ENCODE measurements at regions not wholly inside any gene's neighbourhood (a gene's known extent, or its start where the extent isn't known, plus 50 kb on each side); places are given as distances from the start of the nearest gene placed in this dataset.

GRCh38 chr6:66865771-66866170 is 1158.7 kb upstream of the EYS start:
- H3K27ac Mint-ChIP-seq = no peak overlapping the region
- H3K27me3 Mint-ChIP-seq = no peaks in the 10 kb centered on the region
- intact Hi-C loops (cut with micrococcal nuclease) = no loop called here
- H3K4me3 Mint-ChIP-seq = no peak overlapping the region
- no peaks in the 10 kb centered on the region for H3K4me1 Mint-ChIP-seq (ENCODE audit: low read depth)
- H3K9me3 Mint-ChIP-seq = peaks cover 23% of the 10 kb centered on the region
- H3K36me3 Mint-ChIP-seq (ENCODE audit: low read depth) = no peaks in the 10 kb centered on the region

DNA sequence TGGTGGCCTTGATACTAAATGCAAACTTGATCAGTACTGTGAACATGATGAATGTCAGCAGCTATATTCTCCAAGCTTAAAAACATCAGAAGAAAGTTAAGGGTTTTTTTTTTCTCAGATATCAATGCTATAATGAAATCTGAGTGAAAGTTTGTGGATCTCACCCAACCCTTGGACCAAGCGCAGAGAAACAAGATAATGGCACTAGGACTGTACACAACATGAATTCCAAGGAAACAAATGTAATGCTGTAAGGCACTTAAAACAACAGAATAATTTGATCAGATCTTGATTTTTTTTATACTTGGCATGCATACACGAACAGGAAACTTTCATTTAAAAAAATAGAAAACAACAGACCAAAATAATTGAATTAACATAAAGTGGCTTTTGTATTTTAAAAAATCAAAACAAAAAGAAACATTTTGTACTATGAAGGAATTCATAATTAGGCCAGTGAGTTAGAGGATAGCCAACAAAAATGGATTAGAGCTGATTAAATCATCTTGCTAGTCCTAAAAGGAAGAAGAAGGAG is 1154.0 kb upstream of the EYS start:
- no peaks in the 10 kb centered on the region for H3K27me3 Mint-ChIP-seq
- no peak overlapping the region for H3K27ac Mint-ChIP-seq
- intact Hi-C loops (cut with micrococcal nuclease) = no loop called here
- no peaks in the 10 kb centered on the region for H3K36me3 Mint-ChIP-seq (ENCODE audit: low read depth)
- H3K4me3 Mint-ChIP-seq = no peak overlapping the region
- no peaks in the 10 kb centered on the region for H3K4me1 Mint-ChIP-seq (ENCODE audit: low read depth)
- H3K9me3 Mint-ChIP-seq = peaks cover 25% of the 10 kb centered on the region

GRCh38 chr6:66860328-66860727 is 1153.3 kb upstream of the EYS start:
- intact Hi-C loops (cut with micrococcal nuclease) = no loop called here
- Mint-ChIP-seq H3K27me3 (no peaks in the 10 kb centered on the region), H3K4me3 (no peak overlapping the region), H3K4me1 (ENCODE audit: low read depth) (no peaks in the 10 kb centered on the region), H3K36me3 (ENCODE audit: low read depth) (no peaks in the 10 kb centered on the region), H3K9me3 (peaks cover 28% of the 10 kb centered on the region), H3K27ac (no peak overlapping the region)

- intact Hi-C loops (cut with micrococcal nuclease) = no loop called here
- Mint-ChIP-seq H3K4me3 (no peak overlapping the region), H3K27me3 (no peaks in the 10 kb centered on the region), H3K36me3 (ENCODE audit: low read depth) (no peaks in the 10 kb centered on the region), H3K4me1 (ENCODE audit: low read depth) (no peaks in the 10 kb centered on the region), H3K9me3 (peaks cover 38% of the 10 kb centered on the region), H3K27ac (no peak overlapping the region)
Observed at GRCh38 chr6:66858196-66858595, 1151.2 kb upstream of the EYS start.

DNA sequence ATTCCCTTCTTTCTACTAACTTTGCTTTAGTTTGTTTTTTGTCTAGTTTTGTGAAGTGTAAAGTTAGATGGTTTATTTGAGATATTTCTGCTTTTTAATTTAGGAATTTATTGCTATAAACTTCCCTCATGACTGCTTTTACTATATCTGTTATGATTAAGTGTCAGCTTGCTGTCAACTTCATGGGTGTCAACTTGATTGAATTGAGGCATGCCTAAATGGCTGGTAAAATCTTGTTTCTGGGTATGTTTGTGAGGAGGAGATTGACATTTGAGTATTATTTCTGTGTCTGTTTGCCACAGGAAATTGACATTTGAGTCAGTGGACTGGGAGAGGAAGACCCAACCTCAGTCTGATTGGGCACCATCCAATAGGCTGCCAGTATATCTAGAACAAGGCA is 1147.0 kb upstream of the EYS start:
- Mint-ChIP-seq H3K27ac (no peak overlapping the region), H3K4me1 (ENCODE audit: low read depth) (no peaks in the 10 kb centered on the region), H3K4me3 (no peak overlapping the region), H3K36me3 (ENCODE audit: low read depth) (no peaks in the 10 kb centered on the region), H3K27me3 (no peaks in the 10 kb centered on the region), H3K9me3 (peaks cover 31% of the 10 kb centered on the region)
- intact Hi-C loops (cut with micrococcal nuclease) = no loop called here

DNA sequence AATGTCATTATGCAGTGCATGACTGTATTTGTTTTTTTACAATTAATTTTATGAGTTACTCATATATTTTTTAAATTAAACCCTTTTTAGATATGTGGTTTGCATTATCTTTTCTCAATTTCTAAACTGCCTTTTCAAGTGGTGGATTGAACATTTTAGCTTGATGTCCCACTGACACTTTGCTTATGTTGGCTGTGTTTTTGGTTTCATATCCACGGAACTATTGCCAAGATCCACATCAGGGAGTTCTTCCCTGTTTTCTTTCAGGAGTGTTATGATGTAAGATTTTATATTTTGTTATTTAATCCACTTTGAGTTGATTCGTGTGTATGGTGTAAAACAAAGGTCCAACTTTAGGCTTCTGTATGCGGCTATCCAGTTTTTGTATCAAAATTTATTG is 1144.9 kb upstream of the EYS start:
- H3K4me1 Mint-ChIP-seq (ENCODE audit: low read depth) = no peaks in the 10 kb centered on the region
- H3K36me3 Mint-ChIP-seq (ENCODE audit: low read depth) = no peaks in the 10 kb centered on the region
- H3K27ac Mint-ChIP-seq = no peak overlapping the region
- intact Hi-C loops (cut with micrococcal nuclease) = no loop called here
- peaks cover 38% of the 10 kb centered on the region for H3K9me3 Mint-ChIP-seq
- H3K4me3 Mint-ChIP-seq = no peak overlapping the region
- H3K27me3 Mint-ChIP-seq = no peaks in the 10 kb centered on the region

GRCh38 chr6:66849843-66850242 is 1142.8 kb upstream of the EYS start:
- Mint-ChIP-seq H3K9me3 (peaks cover 29% of the 10 kb centered on the region), H3K36me3 (ENCODE audit: low read depth) (no peaks in the 10 kb centered on the region), H3K4me3 (no peak overlapping the region), H3K27ac (no peak overlapping the region), H3K4me1 (ENCODE audit: low read depth) (no peaks in the 10 kb centered on the region), H3K27me3 (no peaks in the 10 kb centered on the region)
- intact Hi-C loops (cut with micrococcal nuclease) = no loop called here

DNA sequence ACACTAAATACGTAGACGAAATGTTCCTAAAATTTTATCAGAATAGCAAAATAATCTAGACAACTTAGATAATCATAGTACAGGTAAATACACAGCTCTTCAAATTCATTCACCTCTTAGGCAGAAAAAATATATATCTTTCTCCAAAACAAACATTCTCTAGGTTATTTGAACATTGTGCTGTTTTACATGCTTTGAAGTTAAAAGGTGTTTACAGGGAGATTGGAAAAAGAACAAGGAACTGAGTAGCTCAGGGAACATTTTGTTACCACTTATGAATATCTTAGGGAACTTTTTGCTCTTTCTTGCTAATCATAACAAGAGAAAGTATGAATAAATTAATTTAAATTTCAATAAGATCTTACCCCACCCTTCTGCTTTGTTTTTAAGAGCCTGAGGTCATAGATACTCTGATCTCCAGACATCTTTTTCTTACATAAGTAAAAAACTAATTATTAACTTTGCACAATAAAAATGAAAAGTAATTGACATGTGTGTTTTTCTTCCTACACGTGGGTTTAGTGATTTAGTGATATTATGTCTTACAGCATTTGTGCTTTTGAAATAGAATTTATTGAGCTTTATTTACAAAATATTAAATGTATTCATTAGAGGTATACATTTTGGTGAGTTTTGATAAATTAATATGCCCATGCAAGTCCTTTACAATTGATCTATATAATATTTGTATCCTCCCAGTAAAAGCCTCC is 1141.4 kb upstream of the EYS start:
- Mint-ChIP-seq H3K27me3 (no peaks in the 10 kb centered on the region), H3K4me3 (no peak overlapping the region), H3K4me1 (ENCODE audit: low read depth) (no peaks in the 10 kb centered on the region), H3K27ac (no peak overlapping the region), H3K9me3 (peaks cover 20% of the 10 kb centered on the region), H3K36me3 (ENCODE audit: low read depth) (no peaks in the 10 kb centered on the region)
- intact Hi-C loops (cut with micrococcal nuclease) = no loop called here

DNA sequence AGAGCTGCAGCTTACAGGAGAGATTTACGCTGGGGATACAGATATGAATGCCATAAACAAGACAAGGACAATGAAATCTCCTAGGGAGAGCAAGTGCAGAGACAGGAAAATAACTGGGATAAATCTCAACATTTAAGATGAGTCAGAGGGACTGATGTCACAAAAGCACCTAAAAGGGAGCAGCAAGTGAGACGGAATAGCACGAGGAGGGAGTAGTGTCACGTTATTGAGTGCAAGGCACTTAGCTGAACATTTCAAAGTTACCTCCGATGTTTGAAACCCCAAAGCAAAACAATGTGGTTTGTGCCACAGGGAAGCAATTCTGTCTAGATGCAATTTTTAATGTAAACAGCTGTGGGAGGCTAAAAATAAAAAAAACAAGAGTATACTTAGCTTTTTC is 1131.7 kb upstream of the EYS start:
- no peak overlapping the region for H3K27ac Mint-ChIP-seq
- H3K4me3 Mint-ChIP-seq = no peak overlapping the region
- no peaks in the 10 kb centered on the region for H3K4me1 Mint-ChIP-seq (ENCODE audit: low read depth)
- intact Hi-C loops (cut with micrococcal nuclease) = no loop called here
- no peaks in the 10 kb centered on the region for H3K36me3 Mint-ChIP-seq (ENCODE audit: low read depth)
- no peaks in the 10 kb centered on the region for H3K27me3 Mint-ChIP-seq
- H3K9me3 Mint-ChIP-seq = peaks cover 26% of the 10 kb centered on the region

DNA sequence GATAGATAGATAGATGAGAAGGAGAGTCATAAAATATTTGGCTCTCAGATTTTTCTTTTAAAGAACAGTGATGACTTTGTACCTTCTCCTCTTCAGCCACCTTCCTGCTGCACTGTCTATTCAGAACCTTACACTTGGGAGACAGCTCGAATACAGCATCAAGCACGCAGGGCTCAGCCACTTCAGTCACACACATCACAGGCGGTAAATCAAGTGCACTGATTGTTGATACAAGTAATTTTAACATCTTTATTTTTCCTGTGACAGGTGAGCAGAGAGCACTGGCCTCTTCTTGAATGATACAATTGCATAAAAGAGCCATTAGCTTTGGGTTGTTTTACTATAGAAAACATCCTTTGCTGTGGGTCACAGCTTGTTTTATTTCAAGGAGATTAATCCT is 1118.5 kb upstream of the EYS start:
- no peak overlapping the region for H3K4me3 Mint-ChIP-seq
- H3K27me3 Mint-ChIP-seq = no peaks in the 10 kb centered on the region
- intact Hi-C loops (cut with micrococcal nuclease) = no loop called here
- H3K9me3 Mint-ChIP-seq = peaks cover 23% of the 10 kb centered on the region
- no peaks in the 10 kb centered on the region for H3K36me3 Mint-ChIP-seq (ENCODE audit: low read depth)
- no peaks in the 10 kb centered on the region for H3K4me1 Mint-ChIP-seq (ENCODE audit: low read depth)
- H3K27ac Mint-ChIP-seq = no peak overlapping the region

DNA sequence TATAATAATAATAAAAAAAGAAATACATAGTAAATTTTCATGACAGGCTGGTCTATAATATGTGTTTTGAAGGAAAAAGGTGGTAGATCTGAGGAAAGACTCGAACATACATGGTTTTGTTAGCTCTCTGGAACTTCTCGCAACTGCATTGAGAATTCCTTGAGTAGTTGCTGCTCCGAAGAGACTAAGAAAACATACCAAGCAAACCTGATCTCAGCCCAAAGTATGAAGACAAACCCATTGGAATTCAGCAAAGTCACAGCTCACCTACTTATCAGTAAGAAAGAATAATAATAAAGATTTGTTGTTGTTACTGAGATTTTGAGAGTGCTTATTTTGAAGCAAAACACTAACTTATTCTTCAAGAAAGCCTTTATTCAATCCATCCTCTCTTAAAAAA is 1107.1 kb upstream of the EYS start:
- no peaks in the 10 kb centered on the region for H3K4me1 Mint-ChIP-seq (ENCODE audit: low read depth)
- no peak overlapping the region for H3K4me3 Mint-ChIP-seq
- H3K9me3 Mint-ChIP-seq = no peaks in the 10 kb centered on the region
- intact Hi-C loops (cut with micrococcal nuclease) = no loop called here
- H3K27me3 Mint-ChIP-seq = no peaks in the 10 kb centered on the region
- no peaks in the 10 kb centered on the region for H3K36me3 Mint-ChIP-seq (ENCODE audit: low read depth)
- H3K27ac Mint-ChIP-seq = no peak overlapping the region

GRCh38 chr6:66808771-66809170 is 1101.7 kb upstream of the EYS start:
- no peaks in the 10 kb centered on the region for H3K36me3 Mint-ChIP-seq (ENCODE audit: low read depth)
- no peaks in the 10 kb centered on the region for H3K4me1 Mint-ChIP-seq (ENCODE audit: low read depth)
- no peaks in the 10 kb centered on the region for H3K9me3 Mint-ChIP-seq
- H3K27ac Mint-ChIP-seq = no peak overlapping the region
- H3K4me3 Mint-ChIP-seq = no peak overlapping the region
- no peaks in the 10 kb centered on the region for H3K27me3 Mint-ChIP-seq
- intact Hi-C loops (cut with micrococcal nuclease) = no loop called here

GRCh38 chr6:66796987-66797386 is 1090.0 kb upstream of the EYS start:
- Mint-ChIP-seq H3K36me3 (ENCODE audit: low read depth) (no peaks in the 10 kb centered on the region), H3K27ac (no peak overlapping the region), H3K4me3 (no peak overlapping the region), H3K9me3 (no peaks in the 10 kb centered on the region), H3K4me1 (ENCODE audit: low read depth) (no peaks in the 10 kb centered on the region), H3K27me3 (no peaks in the 10 kb centered on the region)
- intact Hi-C loops (cut with micrococcal nuclease) = no loop called here

- H3K4me3 Mint-ChIP-seq = no peak overlapping the region
- intact Hi-C loops (cut with micrococcal nuclease) = no loop called here
- no peaks in the 10 kb centered on the region for H3K4me1 Mint-ChIP-seq (ENCODE audit: low read depth)
- H3K9me3 Mint-ChIP-seq = peaks cover 13% of the 10 kb centered on the region
- no peaks in the 10 kb centered on the region for H3K27me3 Mint-ChIP-seq
- H3K36me3 Mint-ChIP-seq (ENCODE audit: low read depth) = no peaks in the 10 kb centered on the region
- H3K27ac Mint-ChIP-seq = no peak overlapping the region
Observed at GRCh38 chr6:66788579-66788978, 1081.6 kb upstream of the EYS start.

DNA sequence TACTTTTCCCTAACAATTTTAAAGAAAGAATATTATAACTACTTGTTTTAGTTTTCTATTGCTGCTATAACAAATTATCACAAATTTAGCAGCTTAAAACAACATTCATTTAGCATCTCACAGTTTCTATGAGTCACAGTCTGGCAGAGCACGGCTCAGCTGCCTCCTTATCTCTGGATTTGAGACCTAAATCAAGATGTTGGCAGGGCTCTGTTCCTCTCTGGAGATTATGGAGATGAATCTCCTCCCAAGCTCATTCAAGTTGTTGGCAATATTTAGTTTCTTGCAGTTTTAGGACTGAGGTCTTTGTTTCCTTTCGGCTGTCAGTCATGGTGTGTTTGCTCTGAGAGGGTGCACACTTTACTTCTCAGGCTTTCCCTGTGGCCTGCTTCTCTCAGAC is 1065.8 kb upstream of the EYS start:
- Mint-ChIP-seq H3K27me3 (no peaks in the 10 kb centered on the region), H3K4me3 (no peak overlapping the region), H3K36me3 (ENCODE audit: low read depth) (no peaks in the 10 kb centered on the region), H3K9me3 (peaks cover 35% of the 10 kb centered on the region), H3K27ac (no peak overlapping the region), H3K4me1 (ENCODE audit: low read depth) (no peaks in the 10 kb centered on the region)
- intact Hi-C loops (cut with micrococcal nuclease) = no loop called here
